ENCODE measurements at regions not wholly inside any gene's neighbourhood (a gene's known extent, or its start where the extent isn't known, plus 50 kb on each side); places are given as distances from the start of the nearest gene placed in this dataset.
A peak's percentile ranks its signal among the peaks of the same experiment; 100 is the strongest.

GRCh38 chr19:28785971-28786370, 427.0 kb downstream of the UQCRFS1 start:
- TF ChIP-seq, protein P1, sequence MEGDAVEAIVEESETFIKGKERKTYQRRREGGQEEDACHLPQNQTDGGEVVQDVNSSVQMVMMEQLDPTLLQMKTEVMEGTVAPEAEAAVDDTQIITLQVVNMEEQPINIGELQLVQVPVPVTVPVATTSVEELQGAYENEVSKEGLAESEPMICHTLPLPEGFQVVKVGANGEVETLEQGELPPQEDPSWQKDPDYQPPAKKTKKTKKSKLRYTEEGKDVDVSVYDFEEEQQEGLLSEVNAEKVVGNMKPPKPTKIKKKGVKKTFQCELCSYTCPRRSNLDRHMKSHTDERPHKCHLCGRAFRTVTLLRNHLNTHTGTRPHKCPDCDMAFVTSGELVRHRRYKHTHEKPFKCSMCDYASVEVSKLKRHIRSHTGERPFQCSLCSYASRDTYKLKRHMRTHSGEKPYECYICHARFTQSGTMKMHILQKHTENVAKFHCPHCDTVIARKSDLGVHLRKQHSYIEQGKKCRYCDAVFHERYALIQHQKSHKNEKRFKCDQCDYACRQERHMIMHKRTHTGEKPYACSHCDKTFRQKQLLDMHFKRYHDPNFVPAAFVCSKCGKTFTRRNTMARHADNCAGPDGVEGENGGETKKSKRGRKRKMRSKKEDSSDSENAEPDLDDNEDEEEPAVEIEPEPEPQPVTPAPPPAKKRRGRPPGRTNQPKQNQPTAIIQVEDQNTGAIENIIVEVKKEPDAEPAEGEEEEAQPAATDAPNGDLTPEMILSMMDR (IDR thresholded peaks at IDR 0.05; ENCODE audit: low read depth, low read length): no peak
- no peak for DNase-seq (ENCODE audit: low read depth in 2 of 2)
- no peak overlapping the region for H3K4me3 ChIP-seq (replicated peaks in 1 of 2; ENCODE audit: low read depth in 2 of 2, low read length in 2 of 2)

DNA sequence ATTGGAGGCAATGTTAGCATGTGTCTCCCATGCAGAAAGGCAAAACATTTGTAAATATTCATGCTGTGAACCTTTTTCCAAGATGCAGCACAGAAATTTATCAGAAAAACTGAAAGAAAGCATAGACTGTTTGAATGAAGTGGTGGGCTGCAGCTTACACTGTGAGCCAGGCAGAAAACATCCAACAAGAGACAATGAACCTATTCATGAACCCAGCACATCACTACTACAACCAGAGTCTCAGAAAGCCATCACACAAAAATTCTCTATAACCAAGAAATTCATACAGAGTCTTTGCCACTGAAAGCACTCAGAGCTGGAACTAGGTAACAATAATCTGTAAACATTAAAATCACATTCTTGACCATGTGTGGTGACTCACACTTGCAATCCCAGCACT, 448.9 kb downstream of the UQCRFS1 start:
- DNase-seq (ENCODE audit: low read depth in 2 of 2): no peak
- H3K4me3 ChIP-seq (replicated peaks in 1 of 2; ENCODE audit: low read depth in 2 of 2, low read length in 2 of 2): no peak overlapping the region
- TF ChIP-seq, protein P1 (IDR thresholded peaks at IDR 0.05; ENCODE audit: low read depth, low read length): no peak

DNA sequence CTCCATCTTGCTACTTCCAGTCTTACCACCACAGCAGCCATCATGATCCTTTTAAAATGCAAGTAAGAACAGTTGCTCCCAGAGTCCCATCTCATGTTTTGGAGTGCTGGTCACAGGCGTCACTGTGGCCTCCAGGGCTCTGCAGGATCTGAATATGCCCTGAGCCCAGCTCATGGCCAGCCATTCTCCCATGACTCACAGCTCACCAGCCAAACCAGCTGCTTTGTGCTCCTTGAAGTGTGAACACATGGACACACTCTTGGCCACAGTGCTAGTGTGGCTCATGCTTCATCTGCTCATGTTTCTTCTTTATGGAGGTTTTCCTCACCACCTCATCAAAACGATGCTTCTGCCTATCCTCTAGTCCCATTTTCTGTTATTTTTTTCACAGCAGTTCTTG, 466.5 kb downstream of the UQCRFS1 start:
- TF ChIP-seq, protein P1 (IDR thresholded peaks at IDR 0.05; ENCODE audit: low read depth, low read length): no peak
- DNase-seq (ENCODE audit: low read depth in 2 of 2): peak in 1 of 2 donors; percentile 4

GRCh38 chr19:28744943-28745342, 468.0 kb downstream of the UQCRFS1 start:
- TF ChIP-seq, protein P1 (IDR thresholded peaks at IDR 0.05; ENCODE audit: low read depth, low read length): no peak
- no peak for DNase-seq (ENCODE audit: low read depth in 2 of 2)
- no peak overlapping the region for H3K4me3 ChIP-seq (replicated peaks in 1 of 2; ENCODE audit: low read depth in 2 of 2, low read length in 2 of 2)

More for the DNA sequence above, 466.5 kb downstream of the UQCRFS1 start:
- H3K4me3 ChIP-seq (replicated peaks in 1 of 2; ENCODE audit: low read depth in 2 of 2, low read length in 2 of 2): no peak overlapping the region

- TF ChIP-seq, protein P1 (IDR thresholded peaks at IDR 0.05; ENCODE audit: low read depth, low read length): no peak
- H3K4me3 ChIP-seq (replicated peaks in 1 of 2; ENCODE audit: low read depth in 2 of 2, low read length in 2 of 2): no peak overlapping the region
- no peak for DNase-seq (ENCODE audit: low read depth in 2 of 2)
These were observed 468.9 kb downstream of the UQCRFS1 start for GRCh38 chr19:28744014-28744413.

GRCh38 chr19:28737021-28737895, 475.7 kb downstream of the UQCRFS1 start:
- no peak overlapping the region for H3K4me3 ChIP-seq (replicated peaks in 1 of 2; ENCODE audit: low read depth in 2 of 2, low read length in 2 of 2)
- DNase-seq (ENCODE audit: low read depth in 2 of 2): peak; percentile 66 to 76

More at GRCh38 chr19:28737021-28737895, 475.7 kb downstream of the UQCRFS1 start:
- TF ChIP-seq, protein P1 (IDR thresholded peaks at IDR 0.05; ENCODE audit: low read depth, low read length): peak; percentile 64

All from cardiac fibroblast (primary cell).